Cardiac fibroblast (primary cell): ENCODE measurements at regions not wholly inside any gene's neighbourhood (a gene's known extent, or its start where the extent isn't known, plus 50 kb on each side); places are given as distances from the start of the nearest gene placed in this dataset.

Experiments used
- DNase-seq, 2 donors: peaks; one replicate each; pipeline versions ENCODE4 v3.0.0 to v3.0.0-alpha.2; 2010; ENCODE audit warnings: low read depth in 2 of 2
- H3K4me3 ChIP-seq, 2 donors: replicated peaks in 1 of 2; 1 replicate in 1 of 2; 2 replicates in 1 of 2; pipeline ENCODE4 v1.5.1; 2011; ENCODE audit warnings: low read depth in 2 of 2, low read length in 2 of 2, mild to moderate bottlenecking in 2 of 2, moderate library complexity in 1 of 2
- CTCF ChIP-seq: IDR thresholded peaks from one replicate; pipeline ENCODE4 v1.5.1; 2011; ENCODE audit warnings: low read depth, mild to moderate bottlenecking, low read length, inconsistent platforms

GRCh38 chr13:32923725-32924124 is 92.5 kb upstream of the KL start:
- no peak overlapping the region for H3K4me3 ChIP-seq
- no peak for TF ChIP-seq CTCF
- no peak for DNase-seq

GRCh38 chr13:32924886-32925285 is 91.3 kb upstream of the KL start:
- H3K4me3 ChIP-seq: no peak overlapping the region
- no peak for DNase-seq
- no peak for TF ChIP-seq CTCF

GRCh38 chr13:32925506-32925905 is 90.7 kb upstream of the KL start:
- H3K4me3 ChIP-seq: no peak overlapping the region
- no peak for DNase-seq
- TF ChIP-seq CTCF: no peak

- TF ChIP-seq CTCF: no peak
- DNase-seq: peak; percentile 25 to 43
- H3K4me3 ChIP-seq: no peak overlapping the region
These were observed 83.8 kb upstream of the KL start for GRCh38 chr13:32932376-32932775.

GRCh38 chr13:32936716-32937115 is 79.5 kb upstream of the KL start:
- TF ChIP-seq CTCF: no peak
- H3K4me3 ChIP-seq: no peak overlapping the region
- DNase-seq: no peak

- no peak overlapping the region for H3K4me3 ChIP-seq
- DNase-seq: peak in 1 of 2 donors; percentile 37
- TF ChIP-seq CTCF: no peak
These were observed 77.9 kb upstream of the KL start for GRCh38 chr13:32938314-32938713.

- TF ChIP-seq CTCF: no peak
- DNase-seq: peak; percentile 15 to 85
- no peak overlapping the region for H3K4me3 ChIP-seq
These were observed 77.3 kb upstream of the KL start for GRCh38 chr13:32938907-32939306.
